IPS-11a (cell line): ENCODE measurements at regions not wholly inside any gene's neighbourhood (a gene's known extent, or its start where the extent isn't known, plus 50 kb on each side); places are given as distances from the start of the nearest gene placed in this dataset.

ENCODE experiments used
- H3K4me3 ChIP-seq: one replicate; pipeline ENCODE4 v1.5.1; 2013; ENCODE audit warnings: low read depth, low read length, control low read depth

DNA sequence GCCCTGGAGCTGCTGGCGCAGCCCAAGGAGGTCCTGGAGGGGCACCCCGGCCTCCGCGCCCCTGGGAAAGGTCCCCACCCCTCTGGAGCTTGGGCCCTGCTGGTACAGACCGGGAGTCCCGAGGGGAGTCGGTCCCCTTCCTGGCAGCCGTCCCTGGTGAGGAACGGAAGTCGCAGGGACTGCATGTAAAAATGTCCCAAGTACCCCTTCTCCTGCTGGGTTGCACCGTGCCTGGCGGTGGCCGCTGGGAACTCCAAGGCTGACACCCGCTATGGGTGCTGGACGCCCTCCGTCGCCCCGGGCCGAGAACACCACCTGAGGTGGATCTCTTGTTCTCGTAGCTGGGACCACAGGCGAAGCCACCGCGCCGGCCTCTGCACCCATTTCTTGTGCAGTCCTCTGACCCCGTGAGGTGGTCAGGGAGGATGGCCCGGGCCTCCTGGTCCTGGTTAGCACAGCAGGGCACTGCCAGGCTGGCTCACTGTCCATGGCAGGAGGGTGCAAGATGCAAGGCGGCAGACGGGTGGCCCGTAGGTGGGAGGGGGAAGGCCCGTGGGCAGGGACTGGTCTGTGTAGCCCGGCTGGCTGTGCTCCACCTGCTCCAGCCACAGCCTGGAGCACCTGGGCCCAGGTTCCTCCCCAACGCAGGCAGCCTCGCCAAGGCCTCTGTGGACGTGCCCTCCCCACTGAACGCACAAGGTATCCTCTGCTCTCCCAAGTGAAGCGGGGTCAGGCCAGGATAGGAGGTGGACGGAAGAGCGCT is 165.2 kb downstream of the IGLL1 start:
- H3K4me3 ChIP-seq = no peak overlapping the region

- H3K4me3 ChIP-seq = no peak overlapping the region
These were observed 168.4 kb downstream of the IGLL1 start for GRCh38 chr22:23411739-23412138.

- no peak overlapping the region for H3K4me3 ChIP-seq
These were observed 169.7 kb downstream of the IGLL1 start for GRCh38 chr22:23410411-23410810.

- no peak overlapping the region for H3K4me3 ChIP-seq
These were observed 170.1 kb downstream of the IGLL1 start for GRCh38 chr22:23409976-23410375.

- no peak overlapping the region for H3K4me3 ChIP-seq
These were observed 171.8 kb downstream of the IGLL1 start for GRCh38 chr22:23408321-23408720.

GRCh38 chr22:23405366-23405851 is 174.7 kb downstream of the IGLL1 start:
- H3K4me3 ChIP-seq = no peak overlapping the region

DNA sequence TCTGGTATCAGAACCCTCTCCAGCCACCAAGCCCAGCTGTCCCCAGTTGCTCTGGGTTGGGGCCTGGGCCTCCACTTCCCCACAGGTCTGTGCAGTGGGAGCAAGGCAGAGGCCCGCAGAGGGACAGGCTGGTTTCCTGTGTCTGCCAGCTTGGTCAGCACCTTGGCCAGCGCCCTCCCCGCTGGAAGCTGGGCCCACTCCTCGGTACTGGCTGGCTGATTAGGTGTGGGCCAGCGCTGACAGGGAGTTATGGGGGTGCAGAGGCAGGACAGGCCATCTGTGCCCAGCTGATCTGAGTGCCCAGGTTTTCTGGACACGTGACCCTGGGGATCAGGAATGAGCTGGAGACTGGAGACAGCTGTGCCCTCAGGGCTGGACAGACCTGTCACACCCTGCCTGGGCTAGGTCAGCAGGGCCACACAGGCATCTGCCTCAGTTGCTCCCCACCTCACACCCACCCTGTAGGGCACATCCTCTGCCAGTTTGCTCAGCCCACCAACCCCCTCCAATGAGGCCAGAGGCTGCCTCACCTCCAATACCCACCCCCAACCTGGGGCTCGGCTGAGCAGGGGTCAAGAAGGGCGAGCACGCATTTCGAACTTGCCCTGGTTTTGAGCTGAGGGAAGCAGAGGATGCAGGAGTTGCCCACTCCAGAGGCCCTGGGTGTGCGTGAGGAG is 175.3 kb downstream of the IGLL1 start:
- no peak overlapping the region for H3K4me3 ChIP-seq

DNA sequence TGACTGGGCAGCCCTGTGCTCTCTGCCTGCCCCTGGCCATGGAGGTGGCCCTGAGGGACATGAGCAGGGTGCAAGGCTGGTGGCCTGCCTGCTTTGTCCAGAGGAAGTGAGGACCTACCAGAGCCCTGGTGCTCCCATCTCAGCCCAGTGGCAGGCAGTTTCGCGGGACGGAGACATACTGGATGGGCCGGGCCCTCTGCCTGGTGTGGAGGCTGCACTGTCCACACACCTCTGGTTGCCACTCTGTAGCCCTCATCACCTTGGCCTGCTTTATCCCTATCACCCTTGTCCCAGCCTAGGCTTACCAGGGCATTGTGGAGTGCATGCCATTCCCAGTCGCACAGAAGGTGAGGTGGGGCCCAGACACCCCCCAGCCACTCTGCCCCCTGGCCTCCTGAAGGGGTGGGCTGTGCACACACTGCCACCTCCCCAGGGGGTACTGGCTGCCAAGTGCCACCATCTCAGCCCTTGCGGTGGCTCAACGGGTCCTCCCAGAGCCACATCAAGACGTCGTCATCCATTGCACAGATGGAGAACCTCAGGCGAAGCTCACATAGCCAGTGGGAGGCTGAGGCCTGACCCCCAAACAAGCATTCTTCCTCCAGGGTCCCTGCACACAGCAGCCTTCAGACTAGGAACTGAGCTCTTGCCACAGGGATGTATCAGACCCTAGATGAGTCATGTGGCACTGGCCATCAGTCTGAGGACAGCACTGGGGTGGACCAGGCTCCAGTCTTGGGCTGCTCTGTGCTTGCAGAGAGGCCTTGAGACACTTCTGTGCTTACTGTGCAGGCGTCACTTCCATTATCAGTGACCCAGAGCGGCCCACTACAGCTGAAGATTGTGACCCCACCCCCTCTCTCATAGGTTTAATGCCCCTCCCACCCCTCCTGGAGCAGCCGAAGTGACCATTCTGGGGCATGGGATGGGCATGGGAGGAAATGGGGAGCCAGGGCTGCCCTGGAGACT is 176.1 kb downstream of the IGLL1 start:
- no peak overlapping the region for H3K4me3 ChIP-seq

DNA sequence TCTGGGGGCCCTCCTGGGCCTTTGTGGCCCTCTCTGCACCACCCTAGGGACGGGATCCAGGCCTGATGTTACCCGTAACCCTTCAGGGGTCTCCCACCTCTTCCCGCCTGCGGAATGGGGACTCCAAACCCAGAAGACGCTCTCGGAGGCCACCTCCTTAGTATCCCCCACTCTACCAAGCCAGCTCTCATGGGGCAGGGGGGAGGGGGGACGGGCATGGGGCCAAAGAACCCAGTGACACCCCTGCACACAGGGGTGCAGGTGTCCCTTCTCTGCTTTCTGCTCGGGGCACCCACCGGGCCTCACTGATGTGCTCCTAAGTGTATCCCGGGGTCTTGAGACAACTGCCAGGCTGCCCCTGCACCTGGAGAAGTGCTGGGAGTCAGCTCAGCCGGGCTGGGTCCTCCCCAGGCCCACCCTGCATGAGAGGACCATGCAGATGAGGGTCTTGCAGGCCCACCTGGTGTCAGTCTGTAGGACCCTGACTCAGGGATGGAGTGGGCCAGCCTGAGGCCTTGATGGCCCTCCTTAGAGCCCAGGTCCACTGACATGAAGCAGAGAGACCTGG is 176.9 kb downstream of the IGLL1 start:
- H3K4me3 ChIP-seq = no peak overlapping the region

DNA sequence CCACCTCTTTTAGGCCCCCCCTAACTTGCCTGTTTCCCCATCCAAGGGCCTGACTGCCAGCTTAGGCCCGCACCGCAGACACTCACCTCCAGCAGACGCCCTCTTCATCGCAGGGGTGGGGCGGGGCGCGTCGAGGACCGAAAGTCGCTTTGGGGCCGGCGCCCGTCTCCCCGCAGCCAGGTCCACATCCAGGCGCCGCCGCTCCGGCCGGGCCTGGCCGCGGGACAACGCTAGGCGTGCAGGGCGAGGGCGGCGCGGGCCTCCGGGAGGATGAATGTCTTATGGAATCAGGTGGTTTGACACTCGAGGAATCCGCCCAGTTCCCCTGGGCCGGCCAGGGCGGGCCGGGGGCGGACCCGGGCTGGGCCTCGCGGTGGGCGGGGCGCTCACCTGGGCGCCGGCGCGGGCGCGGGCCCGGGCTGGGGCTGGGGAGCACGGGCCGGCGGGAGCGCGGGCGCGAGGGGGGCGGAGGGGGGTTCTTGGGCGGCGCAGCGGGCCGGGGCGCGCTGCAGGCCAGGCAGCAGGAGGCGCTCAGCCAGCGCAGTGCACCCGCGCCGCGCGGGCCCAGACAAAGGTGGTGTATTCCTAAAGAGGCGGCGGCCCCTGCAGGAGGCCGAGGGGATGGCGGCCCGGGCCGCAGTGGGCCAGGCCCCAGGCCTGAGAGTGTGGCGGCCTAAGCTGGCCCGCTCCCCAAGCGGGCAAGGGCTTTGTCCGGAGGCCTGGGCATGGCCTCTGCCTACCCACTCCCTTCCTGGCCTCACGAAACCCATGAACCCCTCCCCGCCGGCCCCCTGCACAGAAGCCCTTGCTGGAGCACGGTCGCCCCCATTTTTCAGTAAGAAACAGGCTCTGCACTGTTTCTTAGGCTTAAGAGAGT is 177.6 kb downstream of the IGLL1 start:
- H3K4me3 ChIP-seq = peak overlapping the region; percentile 41

- peak overlapping the region; percentile 41 for H3K4me3 ChIP-seq
These were observed 178.2 kb downstream of the IGLL1 start for GRCh38 chr22:23401910-23402274.

- H3K4me3 ChIP-seq = no peak overlapping the region
These were observed 178.8 kb downstream of the IGLL1 start for GRCh38 chr22:23401111-23401909.

GRCh38 chr22:23400286-23400981 is 179.7 kb downstream of the IGLL1 start:
- H3K4me3 ChIP-seq = no peak overlapping the region

- no peak overlapping the region for H3K4me3 ChIP-seq
These were observed 180.5 kb downstream of the IGLL1 start for GRCh38 chr22:23399367-23400285.

DNA sequence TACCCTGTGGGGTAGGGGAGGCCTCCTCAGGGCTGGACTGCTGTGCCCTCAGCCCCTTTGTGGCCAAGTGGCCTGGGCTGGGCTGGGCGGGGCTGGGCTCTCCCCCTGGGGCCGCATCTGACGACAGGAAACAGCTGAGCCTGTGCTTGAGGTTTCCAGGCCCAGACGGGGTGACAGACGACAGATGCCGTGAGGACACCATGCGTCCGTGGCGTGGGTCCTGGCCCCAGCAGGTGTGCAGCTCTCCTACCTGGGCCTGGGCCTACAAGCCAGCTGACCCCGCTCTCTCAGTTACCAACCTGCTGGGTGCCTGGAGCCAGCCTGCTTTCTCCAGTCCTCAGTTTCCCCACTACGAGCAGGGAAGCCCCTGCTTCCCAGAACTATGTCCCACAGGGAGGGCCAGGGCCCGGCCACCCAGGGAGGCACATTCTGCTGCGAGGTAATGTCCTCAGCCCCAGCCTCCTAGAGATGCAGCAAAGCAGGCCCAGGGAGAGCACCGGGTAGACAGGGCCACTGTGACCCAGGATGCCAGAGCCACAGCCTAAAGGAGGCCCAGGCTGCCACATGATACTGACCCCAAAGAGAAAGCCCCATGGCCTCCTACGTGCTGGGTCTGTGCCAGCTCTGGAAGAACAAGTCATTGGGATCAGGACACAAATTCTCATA is 181.3 kb downstream of the IGLL1 start:
- H3K4me3 ChIP-seq = no peak overlapping the region

GRCh38 chr22:23397613-23398567 is 182.2 kb downstream of the IGLL1 start:
- no peak overlapping the region for H3K4me3 ChIP-seq
